H1 (cell line): ENCODE measurements at regions not wholly inside any gene's neighbourhood (a gene's known extent, or its start where the extent isn't known, plus 50 kb on each side); places are given as distances from the start of the nearest gene placed in this dataset.

Source experiments
- CTCF ChIA-PET: fragments of 300-600 bp; sonication (Branson Sonifier 250); formaldehyde crosslinking; loops from one replicate; lab custom pipeline; 2021; ENCODE audit not compliant: partially characterized antibody; lab: Charles Lee
- POLR2A ChIA-PET: fragments of 300-600 bp; sonication (Branson Sonifier 250); formaldehyde crosslinking; loops from one replicate; lab custom pipeline; 2021; ENCODE audit warnings: inconsistent platforms; ENCODE audit not compliant: partially characterized antibody; lab: Charles Lee
- DNase-seq, 2 experiments: peaks; one replicate each; pipeline versions ENCODE4 v3.0.0 to v3.0.0-alpha.2; 2010 to 2022; ENCODE audit warnings: low spot score in 2 of 2, low read depth in 1 of 2, mixed read lengths in 1 of 2
- FAIRE-seq: peaks from 2 replicates; lab custom pipeline; 2011; peaks lifted over from hg19 to GRCh38; lab: Jason Lieb, UNC
- H2AFZ ChIP-seq: 2 replicates; pipeline ENCODE4 v1.8.1; 2012; ENCODE audit warnings: low read length, inconsistent platforms
- H2AK5ac ChIP-seq: 2 replicates; pipeline ENCODE4 v1.6.1; 2013; ENCODE audit warnings: low read depth, low read length
- H2BK120ac ChIP-seq: replicated peaks from 2 replicates; pipeline ENCODE3; 2013; ENCODE audit warnings: low read depth, low read length, inconsistent platforms
- H2BK12ac ChIP-seq: 2 replicates; pipeline ENCODE4 v1.6.1; 2013; ENCODE audit warnings: low read depth, low read length
- H2BK15ac ChIP-seq: 2 replicates; pipeline ENCODE4 v1.6.1; 2013; ENCODE audit warnings: low read length
- H2BK20ac ChIP-seq: 2 replicates; pipeline ENCODE4 v1.6.1; 2013; ENCODE audit warnings: low read length
- H2BK5ac ChIP-seq: 2 replicates; pipeline ENCODE4 v1.6.1; 2013; ENCODE audit warnings: low read depth, low read length
- H3K14ac ChIP-seq: 2 replicates; pipeline ENCODE4 v1.6.1; 2013; ENCODE audit warnings: inconsistent platforms; ENCODE audit not compliant: insufficient read length
- H3K18ac ChIP-seq: 2 replicates; pipeline ENCODE4 v1.6.1; 2013; ENCODE audit warnings: low read length; ENCODE audit errors: extremely low read depth
- H3K23ac ChIP-seq: 2 replicates; pipeline ENCODE4 v1.6.1; 2013; ENCODE audit warnings: inconsistent platforms; ENCODE audit not compliant: insufficient read length
- H3K23me2 ChIP-seq: 2 replicates; pipeline ENCODE4 v1.6.1; 2013; ENCODE audit warnings: low read depth, low read length
- H3K27ac ChIP-seq: 2 replicates; pipeline ENCODE4 v1.6.1; 2011; ENCODE audit warnings: low read depth, low read length, inconsistent platforms
- H3K27me3 ChIP-seq, 4 experiments: replicated peaks in 1 of 4; 1 replicate in 1 of 4; 2 replicates in 3 of 4; pipeline versions ENCODE4 v1.6.1 to v1.8.1; 2011 to 2013; ENCODE audit warnings: low read length in 3 of 4, mild to moderate bottlenecking in 3 of 4, inconsistent platforms in 2 of 4, mixed read lengths in 2 of 4, moderate library complexity in 1 of 4; ENCODE audit not compliant: control insufficient read depth in 3 of 4, insufficient read depth in 3 of 4; ENCODE audit errors: extremely low read depth in 1 of 4
- H3K36me3 ChIP-seq, 4 experiments: 2 replicates each; pipeline versions ENCODE4 v1.6.1 to v1.8.1; 2011 to 2013; ENCODE audit warnings: mild to moderate bottlenecking in 4 of 4, low read length in 3 of 4, moderate library complexity in 2 of 4, control low read depth in 1 of 4, inconsistent platforms in 1 of 4; ENCODE audit not compliant: insufficient read depth in 4 of 4, control insufficient read depth in 2 of 4
- H3K4ac ChIP-seq: replicated peaks from 2 replicates; pipeline ENCODE3; 2013; ENCODE audit warnings: low read length, low read depth, mixed read lengths, inconsistent platforms; ENCODE audit not compliant: insufficient read length
- H3K4me1 ChIP-seq, 4 experiments: replicated peaks in 1 of 4; 1 replicate in 1 of 4; 2 replicates in 3 of 4; pipeline versions ENCODE4 v1.6.1 to v1.8.1; 2011 to 2013; ENCODE audit warnings: low read length in 3 of 4, inconsistent platforms in 2 of 4, mixed read lengths in 1 of 4; ENCODE audit not compliant: insufficient read depth in 4 of 4, control insufficient read depth in 3 of 4
- H3K4me2 ChIP-seq, 2 experiments: 2 replicates each; pipeline versions ENCODE4 v1.6.1 to v1.8.1; 2011 to 2013; ENCODE audit warnings: low read depth in 2 of 2, low read length in 2 of 2, control low read depth in 1 of 2, inconsistent platforms in 1 of 2, mild to moderate bottlenecking in 1 of 2; ENCODE audit not compliant: insufficient read depth in 1 of 2
- H3K4me3 ChIP-seq, 4 experiments: fragments of 200-600, 300-600 bp in 1 of 4; sonication (generic), shearing (Covaris generic), sonication (Bioruptor Twin) in 1 of 4; 2 replicates each; pipeline versions ENCODE4 v1.5.1 to v1.8.1; 2011 to 2016; ENCODE audit warnings: low read length in 4 of 4, low read depth in 3 of 4, control low read depth in 2 of 4, inconsistent platforms in 2 of 4, mild to moderate bottlenecking in 2 of 4, mixed read lengths in 1 of 4, moderate library complexity in 1 of 4; ENCODE audit not compliant: insufficient read depth in 2 of 4; ENCODE audit errors: extremely low read depth in 1 of 4
- H3K56ac ChIP-seq: replicated peaks from 2 replicates; pipeline ENCODE3; 2013; ENCODE audit warnings: low read depth, mild to moderate bottlenecking, mixed read lengths, low read length, inconsistent platforms; ENCODE audit not compliant: insufficient read length
- H3K79me1 ChIP-seq: 2 replicates; pipeline ENCODE4 v1.6.1; 2013; ENCODE audit warnings: low read depth, low read length, control low read depth
- H3K79me2 ChIP-seq, 2 experiments: 2 replicates each; pipeline versions ENCODE4 v1.6.1 to v1.8.1; 2012 to 2013; ENCODE audit warnings: low read length in 2 of 2, mild to moderate bottlenecking in 2 of 2, inconsistent platforms in 1 of 2; ENCODE audit not compliant: insufficient read depth in 2 of 2, control insufficient read depth in 1 of 2
- H3K9ac ChIP-seq, 4 experiments: replicated peaks in 1 of 4; 1 replicate in 1 of 4; 2 replicates in 3 of 4; pipeline versions ENCODE4 v1.6.1 to v1.8.1; 2011 to 2013; ENCODE audit warnings: low read depth in 3 of 4, low read length in 3 of 4, control low read depth in 2 of 4, mild to moderate bottlenecking in 2 of 4, moderate library complexity in 2 of 4, inconsistent platforms in 1 of 4; ENCODE audit errors: extremely low read depth in 1 of 4
- H3K9me3 ChIP-seq, 2 experiments: 2 replicates each; pipeline versions ENCODE4 v1.6.1 to v1.8.1; 2012 to 2013; ENCODE audit warnings: mild to moderate bottlenecking in 2 of 2, moderate library complexity in 2 of 2, control low read depth in 1 of 2, inconsistent platforms in 1 of 2, low read depth in 1 of 2, low read length in 1 of 2, mixed read lengths in 1 of 2; ENCODE audit not compliant: insufficient read depth in 2 of 2
- H4K20me1 ChIP-seq, 2 experiments: replicated peaks in 1 of 2; 2 replicates each; pipeline versions ENCODE3 to v1.8.1; 2011 to 2013; ENCODE audit warnings: inconsistent platforms in 2 of 2, low read length in 2 of 2, mild to moderate bottlenecking in 1 of 2; ENCODE audit not compliant: insufficient read depth in 2 of 2, control insufficient read depth in 1 of 2
- H4K5ac ChIP-seq: 2 replicates; pipeline ENCODE4 v1.6.1; 2013; ENCODE audit warnings: low read length, low read depth, mixed read lengths, inconsistent platforms; ENCODE audit not compliant: insufficient read length
- H4K8ac ChIP-seq: 2 replicates; pipeline ENCODE4 v1.8.0; 2013; ENCODE audit warnings: mild to moderate bottlenecking, moderate library complexity, low read length, inconsistent platforms; ENCODE audit not compliant: insufficient read depth; ENCODE audit errors: extremely low read depth
- H4K91ac ChIP-seq: replicated peaks from 2 replicates; pipeline ENCODE3; 2013; ENCODE audit warnings: low read length, mixed read lengths, inconsistent platforms; ENCODE audit not compliant: insufficient read length
- BCL11A ChIP-seq, 2 experiments: IDR thresholded peaks; one replicate each; pipeline ENCODE4 v1.6.1; 2011; ENCODE audit warnings: low read depth in 2 of 2, low read length in 2 of 2, mild to moderate bottlenecking in 2 of 2
- CEBPB ChIP-seq: IDR thresholded peaks from 2 replicates; pipeline ENCODE4 v1.6.1; 2012; ENCODE audit warnings: low read depth, low read length
- CHD2 ChIP-seq: IDR thresholded peaks from 2 replicates; pipeline ENCODE4 v1.6.1; 2012; ENCODE audit warnings: low read length, improper control_type of control experiment
- CTCF ChIP-seq, 3 experiments: IDR thresholded peaks; 1 replicate in 2 of 3; 2 replicates in 1 of 3; pipeline versions ENCODE4 v1.5.1 to v1.6.1; 2011; ENCODE audit warnings: low read length in 3 of 3, mild to moderate bottlenecking in 3 of 3, inconsistent platforms in 2 of 3, low read depth in 1 of 3, moderate library complexity in 1 of 3; ENCODE audit not compliant: insufficient read depth in 1 of 3; ENCODE audit errors: control extremely low read depth in 1 of 3
- EGR1 ChIP-seq: IDR thresholded peaks from 2 replicates; pipeline ENCODE4 v1.6.1; 2011; ENCODE audit warnings: low read depth, low read length, borderline replicate concordance
- GABPA ChIP-seq: IDR thresholded peaks from 2 replicates; pipeline ENCODE4 v1.6.1; 2011; ENCODE audit warnings: mild to moderate bottlenecking, low read length, moderate library complexity, borderline replicate concordance; ENCODE audit not compliant: insufficient read depth
- KDM1A ChIP-seq: fragments of 200-600, 300-600 bp; sonication (generic); IDR thresholded peaks from 2 replicates; pipeline ENCODE4 v1.7.1; 2016; ENCODE audit warnings: mild to moderate bottlenecking, low read length, borderline replicate concordance
- NANOG ChIP-seq: IDR thresholded peaks from 2 replicates; pipeline ENCODE4 v1.6.1; 2011; ENCODE audit warnings: low read length, low read depth, mild to moderate bottlenecking, inconsistent platforms; ENCODE audit not compliant: insufficient read depth, poor library complexity, severe bottlenecking
- POLR2A ChIP-seq, 2 experiments: IDR thresholded peaks; 1 replicate in 1 of 2; 2 replicates in 1 of 2; pipeline ENCODE4 v1.6.1; 2011; ENCODE audit warnings: low read depth in 2 of 2, low read length in 2 of 2, mild to moderate bottlenecking in 2 of 2; ENCODE audit errors: control extremely low read depth in 1 of 2
- RAD21 ChIP-seq, 2 experiments: IDR thresholded peaks in 1 of 2; conservative IDR thresholded peaks in 1 of 2; 2 replicates each; pipeline ENCODE4 v1.6.1; 2011; ENCODE audit warnings: low read depth in 2 of 2, low read length in 2 of 2, improper control_type of control experiment in 1 of 2, inconsistent platforms in 1 of 2, mild to moderate bottlenecking in 1 of 2, moderate library complexity in 1 of 2
- RNF2 ChIP-seq: fragments of 200-900, 300-1000 bp; sonication (generic); IDR thresholded peaks from 2 replicates; pipeline ENCODE4 v1.7.1; 2016; ENCODE audit warnings: borderline replicate concordance, low read depth, mild to moderate bottlenecking, antibody characterized with exemption, low read length; ENCODE audit not compliant: poor library complexity, severe bottlenecking; ENCODE audit errors: missing control alignments
- RXRA ChIP-seq: IDR thresholded peaks from 2 replicates; pipeline ENCODE4 v1.6.1; 2011; ENCODE audit warnings: low read depth, mild to moderate bottlenecking, low read length, moderate library complexity; ENCODE audit not compliant: insufficient read depth
- SIX5 ChIP-seq: IDR thresholded peaks from 2 replicates; pipeline ENCODE4 v1.6.1; 2011; ENCODE audit warnings: mild to moderate bottlenecking, low read depth, low read length

GRCh38 chr6:113299531-113299930, 557.6 kb upstream of the MARCKS start:
- Histone ChIP-seq H4K5ac (no peak overlapping the region), H4K91ac (no peak overlapping the region), H3K4ac (no peak overlapping the region), H3K79me2 (no peaks in the 10 kb centered on the region), H4K20me1 (no peaks in the 10 kb centered on the region), H3K56ac (no peak overlapping the region), H2BK5ac (no peak overlapping the region), H3K9me3 (no peaks in the 10 kb centered on the region), H3K18ac (no peak overlapping the region), H2AFZ (no peak overlapping the region), H3K14ac (no peak overlapping the region), H2BK120ac (no peak overlapping the region), H3K27me3 (no peaks in the 10 kb centered on the region), H4K8ac (no peak overlapping the region), H3K4me2 (no peak overlapping the region), H3K9ac (no peak overlapping the region), H3K79me1 (no peaks in the 10 kb centered on the region), H2BK15ac (no peak overlapping the region), H2AK5ac (no peak overlapping the region), H2BK20ac (no peak overlapping the region), H3K23me2 (no peaks in the 10 kb centered on the region; the same call in 1 of the 2 replicates), H3K4me1 (no peaks in the 10 kb centered on the region), H3K27ac (no peak overlapping the region), H3K36me3 (no peaks in the 10 kb centered on the region), H3K4me3 (no peak overlapping the region), H2BK12ac (no peak overlapping the region), H3K23ac (no peak overlapping the region)
- DNase-seq: no peak
- ChIA-PET POLR2A (no interaction called here), CTCF (interaction anchor here (1.0 kb wide), 1 partner anchor 12 kb away, joined by 3 read pairs; no protein-coding TSS in a partner anchor)
- FAIRE-seq: no peak
- TF ChIP-seq RAD21 (IDR thresholded peaks at IDR 0.05 in 1 of 2, conservative IDR thresholded peaks at IDR 0.05 in 1 of 2; ENCODE audit: low read depth in 2 of 2, low read length in 2 of 2) (no peak), GABPA (no peak), CHD2 (no peak), SIX5 (no peak), BCL11A (IDR thresholded peaks at IDR 0.05; ENCODE audit: low read depth in 2 of 2, low read length in 2 of 2) (no peak), RNF2 (no peak), NANOG (no peak), POLR2A (IDR thresholded peaks at IDR 0.05; ENCODE audit: control extremely low read depth in 1 of 2, low read depth in 2 of 2, low read length in 2 of 2) (no peak), RXRA (no peak), CEBPB (no peak), CTCF (IDR thresholded peaks at IDR 0.05; ENCODE audit: control extremely low read depth in 1 of 3, insufficient read depth in 1 of 3, low read depth in 1 of 3, low read length in 3 of 3) (no peak), KDM1A (no peak), EGR1 (no peak)
